Activated naive CD4-positive, alpha-beta T cell treated with anti-CD3 and anti-CD28 coated beads, Interleukin-2, amount 50 U/mL, for 72 hours (primary cell): ENCODE measurements at regions not wholly inside any gene's neighbourhood (a gene's known extent, or its start where the extent isn't known, plus 50 kb on each side); places are given as distances from the start of the nearest gene placed in this dataset.
"Not testable (repeated sequence)": the region's sequence is repeated elsewhere in the genome, so short reads cannot be mapped to it uniquely, and the experiment has no call there.

Experiments used
- ATAC-seq, 2 donors: fragments of 150-1000 bp; cut with Tn5 transposase; 2 replicates each; pipeline ENCODE4 v1.10.0; 2021; ENCODE audit warnings: mild to moderate bottlenecking in 2 of 2, moderate library complexity in 2 of 2
- DNase-seq, 2 donors: peaks; one replicate each; pipeline ENCODE4 v3.0.0; 2021 to 2022; ENCODE audit warnings: low spot score in 2 of 2
- H3K27ac Mint-ChIP-seq, 2 donors: one replicate each; pipeline ENCODE4 v1.8.0; 2022; ENCODE audit warnings: mild to moderate bottlenecking in 2 of 2, mixed read lengths in 2 of 2
- H3K36me3 Mint-ChIP-seq, 2 donors: one replicate each; pipeline ENCODE4 v1.8.0; 2022; ENCODE audit warnings: mixed read lengths in 2 of 2
- H3K9me3 Mint-ChIP-seq, 2 donors: one replicate each; pipeline ENCODE4 v1.8.0; 2022; ENCODE audit warnings: mixed read lengths in 2 of 2

- H3K27ac Mint-ChIP-seq = no peak overlapping the region
- no peak for DNase-seq
- H3K36me3 Mint-ChIP-seq = no peaks in the 10 kb centered on the region
- no peaks in the 10 kb centered on the region for H3K9me3 Mint-ChIP-seq
- ATAC-seq = no peak
These were observed 851.3 kb downstream of the TBC1D22A start for GRCh38 chr22:47613606-47614350.

DNA sequence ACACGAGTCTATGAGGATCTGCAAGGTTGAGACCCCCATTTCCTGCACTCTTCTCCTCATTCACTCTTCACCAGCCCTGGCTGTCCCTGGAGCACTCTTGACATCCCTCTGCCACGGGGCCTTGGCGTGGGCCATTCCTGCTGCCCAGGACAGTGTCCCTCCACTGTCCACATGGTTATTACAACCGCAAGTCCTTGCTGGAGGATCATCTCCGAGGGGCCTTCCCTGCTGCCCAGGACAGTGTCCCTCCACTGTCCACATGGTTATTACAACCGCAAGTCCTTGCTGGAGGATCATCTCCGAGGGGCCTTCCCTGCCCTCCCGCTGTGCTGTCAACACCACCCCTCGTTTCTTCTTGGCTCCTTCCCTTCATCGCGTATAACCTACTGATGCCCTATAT, 850.7 kb downstream of the TBC1D22A start:
- not testable (repeated sequence) for DNase-seq, H3K27ac Mint-ChIP-seq, H3K36me3 Mint-ChIP-seq, ATAC-seq, H3K9me3 Mint-ChIP-seq

- Mint-ChIP-seq H3K9me3 (no peaks in the 10 kb centered on the region), H3K36me3 (no peaks in the 10 kb centered on the region), H3K27ac (no peak overlapping the region)
- DNase-seq = no peak
- peak; percentile 39 to 48 for ATAC-seq
These were observed 850.0 kb downstream of the TBC1D22A start for GRCh38 chr22:47612311-47612910.

GRCh38 chr22:47610764-47611163, 848.3 kb downstream of the TBC1D22A start:
- Mint-ChIP-seq H3K27ac (no peak overlapping the region), H3K36me3 (no peaks in the 10 kb centered on the region), H3K9me3 (no peaks in the 10 kb centered on the region)
- DNase-seq (no peak), ATAC-seq (peak; percentile 53 to 61)

- H3K36me3 Mint-ChIP-seq = no peaks in the 10 kb centered on the region
- H3K9me3 Mint-ChIP-seq = no peaks in the 10 kb centered on the region
- peak; percentile 34 to 50 for ATAC-seq
- DNase-seq = no peak
- no peak overlapping the region for H3K27ac Mint-ChIP-seq
These were observed 847.8 kb downstream of the TBC1D22A start for GRCh38 chr22:47610281-47610680.

GRCh38 chr22:47609653-47610052, 847.2 kb downstream of the TBC1D22A start:
- DNase-seq (no peak), ATAC-seq (no peak)
- Mint-ChIP-seq H3K27ac (no peak overlapping the region), H3K9me3 (no peaks in the 10 kb centered on the region), H3K36me3 (no peaks in the 10 kb centered on the region)

DNA sequence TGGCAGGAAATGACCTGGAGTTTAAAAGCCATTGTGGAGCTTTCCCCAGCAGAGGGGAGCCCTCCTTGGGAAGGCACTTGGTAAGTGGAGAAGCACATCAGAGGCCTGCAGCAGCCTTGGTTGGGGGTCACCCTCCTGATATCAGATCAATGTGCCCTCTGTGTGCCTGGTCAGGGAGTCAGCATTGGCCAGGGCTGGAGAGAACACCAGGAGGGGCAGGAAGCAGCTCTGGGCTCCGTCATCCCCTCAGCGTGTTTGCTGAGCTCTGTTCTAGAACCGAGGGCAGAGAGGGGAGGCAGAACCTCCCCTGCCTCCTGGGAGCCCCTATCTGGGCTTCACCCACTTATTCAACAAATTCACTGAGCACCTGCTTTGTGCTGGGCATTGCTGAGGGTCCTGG, 846.0 kb downstream of the TBC1D22A start:
- Mint-ChIP-seq H3K9me3 (no peaks in the 10 kb centered on the region), H3K27ac (no peak overlapping the region), H3K36me3 (no peaks in the 10 kb centered on the region)
- ATAC-seq (no peak), DNase-seq (no peak)

GRCh38 chr22:47607486-47607885, 845.0 kb downstream of the TBC1D22A start:
- Mint-ChIP-seq H3K36me3 (no peaks in the 10 kb centered on the region), H3K27ac (no peak overlapping the region), H3K9me3 (no peaks in the 10 kb centered on the region)
- DNase-seq = no peak
- ATAC-seq = no peak

GRCh38 chr22:47606426-47606825, 844.0 kb downstream of the TBC1D22A start:
- Mint-ChIP-seq H3K27ac (no peak overlapping the region), H3K36me3 (no peaks in the 10 kb centered on the region), H3K9me3 (no peaks in the 10 kb centered on the region)
- DNase-seq (peak in 1 of 2 donors; percentile 45), ATAC-seq (no peak)

- H3K27ac Mint-ChIP-seq = no peak overlapping the region
- no peak for ATAC-seq
These were observed 843.4 kb downstream of the TBC1D22A start for GRCh38 chr22:47605886-47606285.

DNA sequence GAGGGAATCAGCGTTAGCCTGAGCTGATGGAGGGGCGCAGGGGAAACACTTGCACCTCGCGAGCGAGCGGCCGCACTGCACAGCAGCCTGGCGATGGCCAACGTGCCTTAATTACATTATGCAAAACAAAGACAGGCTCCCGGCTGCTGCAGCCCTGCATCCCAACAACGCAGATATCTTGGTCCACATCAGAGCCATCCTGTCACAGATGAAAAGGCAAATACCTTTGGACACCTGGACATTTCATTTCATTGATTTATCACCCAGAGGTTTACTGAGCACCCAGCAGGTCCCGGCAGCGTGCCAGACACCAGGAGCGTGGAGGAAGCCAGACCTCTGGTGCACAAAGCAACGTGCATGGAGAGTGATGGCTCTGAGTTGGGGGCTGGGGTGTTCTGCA, 843.0 kb downstream of the TBC1D22A start:
- Mint-ChIP-seq H3K36me3 (no peaks in the 10 kb centered on the region), H3K9me3 (no peaks in the 10 kb centered on the region), H3K27ac (no peak overlapping the region)
- ATAC-seq (no peak), DNase-seq (peak in 1 of 2 donors; percentile 18)

More at GRCh38 chr22:47605886-47606285, 843.4 kb downstream of the TBC1D22A start:
- Mint-ChIP-seq H3K9me3 (no peaks in the 10 kb centered on the region), H3K36me3 (no peaks in the 10 kb centered on the region)
- DNase-seq = peak in 1 of 2 donors; percentile 25

- no peak overlapping the region for H3K27ac Mint-ChIP-seq
- no peaks in the 10 kb centered on the region for H3K9me3 Mint-ChIP-seq
- no peaks in the 10 kb centered on the region for H3K36me3 Mint-ChIP-seq
- ATAC-seq = no peak
- no peak for DNase-seq
These were observed 842.1 kb downstream of the TBC1D22A start for GRCh38 chr22:47604563-47604962.

DNA sequence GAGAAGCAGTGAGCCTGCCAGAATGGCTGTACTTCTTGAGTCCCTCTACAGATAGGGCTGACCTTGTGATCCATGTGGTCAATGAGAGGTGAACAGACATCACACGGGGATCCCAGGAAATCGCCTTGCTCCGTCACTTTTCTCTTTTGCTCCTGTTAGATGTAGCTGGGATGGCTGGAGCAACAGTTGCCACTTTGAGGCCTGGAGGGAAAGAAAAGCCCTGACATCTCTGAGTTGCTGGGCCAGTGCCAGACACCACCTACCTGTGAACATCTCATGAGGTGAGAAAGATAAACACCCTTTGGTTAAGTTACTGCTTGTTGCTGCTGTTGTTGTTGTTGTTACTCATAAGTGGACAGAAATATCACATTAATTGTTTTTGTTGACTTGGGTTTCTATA, 840.3 kb downstream of the TBC1D22A start:
- DNase-seq (peak in 1 of 2 donors; percentile 20), ATAC-seq (no peak)
- H3K9me3 Mint-ChIP-seq = no peaks in the 10 kb centered on the region
- H3K36me3 Mint-ChIP-seq = no peaks in the 10 kb centered on the region
- no peak overlapping the region for H3K27ac Mint-ChIP-seq

DNA sequence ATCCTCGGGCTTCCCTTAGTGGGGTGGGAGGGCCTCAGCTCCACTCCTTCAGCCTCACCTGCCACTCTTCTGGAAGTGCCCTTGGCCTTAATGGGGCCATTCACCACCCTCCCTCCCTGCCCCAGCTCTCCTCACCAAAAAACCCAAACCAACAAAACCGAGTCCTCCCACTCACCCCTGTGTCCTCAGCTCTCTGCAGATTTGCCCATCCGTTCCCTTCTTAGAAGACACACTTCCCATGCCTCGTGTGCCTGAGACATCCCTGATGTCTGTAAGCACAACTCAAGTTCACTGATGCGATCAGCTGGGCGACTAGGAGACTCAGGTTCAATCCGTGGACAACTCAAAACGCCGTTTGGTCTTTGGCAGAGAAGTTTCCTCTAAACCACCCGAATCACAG, 839.2 kb downstream of the TBC1D22A start:
- Mint-ChIP-seq H3K9me3 (no peaks in the 10 kb centered on the region), H3K27ac (no peak overlapping the region), H3K36me3 (no peaks in the 10 kb centered on the region)
- ATAC-seq = no peak
- DNase-seq = no peak

DNA sequence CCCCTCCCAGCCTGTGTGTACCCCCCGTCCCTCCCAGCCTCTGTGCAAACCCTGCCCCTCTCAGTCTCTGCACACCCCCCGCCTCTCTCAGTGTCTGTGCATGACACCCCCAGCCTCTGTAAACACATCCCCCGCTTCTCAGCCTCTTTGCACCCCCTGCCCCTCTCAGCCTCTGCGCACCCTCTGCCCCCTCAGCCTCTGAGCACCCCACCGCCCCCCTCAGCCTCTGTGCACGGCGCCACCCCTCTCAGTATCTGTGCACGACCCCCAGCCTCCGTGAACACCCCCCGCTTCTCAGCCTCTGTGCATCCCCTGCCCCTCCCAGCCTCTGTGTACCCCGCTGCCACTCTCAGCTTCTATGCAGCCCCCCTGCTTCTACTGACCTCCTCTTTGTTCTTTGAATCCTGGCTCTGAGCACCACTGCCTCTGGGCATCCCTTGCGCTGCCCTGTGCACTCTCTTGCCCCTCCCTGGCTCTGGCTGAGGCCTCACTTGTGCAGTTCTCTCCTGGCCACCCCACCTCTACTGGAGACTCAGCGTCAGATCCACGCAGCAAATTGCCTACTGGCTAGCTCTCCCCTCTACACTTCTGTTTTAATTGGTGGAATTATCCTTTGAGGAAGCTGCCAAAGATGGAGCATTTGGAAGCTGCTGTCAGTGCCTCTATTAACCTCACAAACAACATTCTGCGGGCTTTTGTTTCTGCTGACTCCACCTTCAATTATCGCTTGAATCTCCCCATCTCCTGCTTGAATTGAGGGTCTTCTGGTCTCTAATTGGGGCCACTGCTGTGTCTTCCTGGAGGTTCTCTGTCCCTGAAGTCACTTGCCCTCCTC, 838.6 kb downstream of the TBC1D22A start:
- no peak for ATAC-seq
- no peak for DNase-seq
- Mint-ChIP-seq H3K27ac (no peak overlapping the region), H3K36me3 (no peaks in the 10 kb centered on the region), H3K9me3 (no peaks in the 10 kb centered on the region)

DNA sequence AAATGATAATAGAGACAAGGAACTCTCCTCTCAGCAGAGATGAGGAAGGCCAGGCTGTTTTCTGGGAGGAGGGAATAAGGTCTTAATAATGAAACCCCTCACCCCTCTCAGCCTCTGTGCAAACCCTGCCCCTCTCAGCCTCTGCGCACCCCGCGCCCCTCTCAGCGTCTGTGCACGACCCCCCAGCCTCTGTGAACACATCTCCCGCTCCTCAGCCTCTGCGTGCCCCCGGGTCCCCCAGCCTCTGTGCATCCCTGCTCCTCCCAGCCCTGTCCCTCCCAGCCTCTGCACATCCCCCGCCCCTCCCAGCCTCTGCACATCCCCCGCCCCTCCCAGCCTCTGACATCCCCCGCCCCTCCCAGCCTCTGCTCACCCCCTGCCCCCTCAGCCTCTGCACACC, 837.8 kb downstream of the TBC1D22A start:
- ATAC-seq = no peak
- no peaks in the 10 kb centered on the region for H3K9me3 Mint-ChIP-seq

GRCh38 chr22:47599753-47600152, 837.3 kb downstream of the TBC1D22A start:
- Mint-ChIP-seq H3K36me3 (no peaks in the 10 kb centered on the region), H3K27ac (no peak overlapping the region), H3K9me3 (no peaks in the 10 kb centered on the region)
- no peak for DNase-seq
- no peak for ATAC-seq

More for the DNA sequence above, 837.8 kb downstream of the TBC1D22A start:
- H3K27ac Mint-ChIP-seq = no peak overlapping the region
- DNase-seq = no peak
- no peaks in the 10 kb centered on the region for H3K36me3 Mint-ChIP-seq
